Heart left ventricle (tissue), 13 donors: ENCODE measurements at regions not wholly inside any gene's neighbourhood (a gene's known extent, or its start where the extent isn't known, plus 50 kb on each side); places are given as distances from the start of the nearest gene placed in this dataset.

Experiments
- CTCF ChIP-seq, 12 donors: fragments of 200-600 bp; sonication (generic) in 4 of 12; IDR thresholded peaks; one replicate each; pipeline versions ENCODE4 v1.5.0 to v1.8.0; 2018 to 2022; ENCODE audit warnings: antibody characterized with exemption in 12 of 12, mild to moderate bottlenecking in 5 of 12
- POLR2A ChIP-seq, 2 donors: fragments of 450-650 bp; IDR thresholded peaks; one replicate each; pipeline ENCODE4 v1.6.1; 2017; ENCODE audit warnings: antibody characterized with exemption in 2 of 2, mild to moderate bottlenecking in 2 of 2, moderate library complexity in 2 of 2
- donor health status: ischemic (EF 13 %, LVEDD 7.1; RV severe dilation, severe dysfunction).
- donor health status: DM: no; HTN: yes; CAD: no.
- donor health status: DM: no; HTN: no; CAD: no.
- donor health status: ischemic (EF 25% LVEDD 6.9; RV normal size, moderate dysfunction).
- donor health status: ischemic (EF 25% LVEDD 5.7; RV mildly dilated, moderate dysfunction).
- donor health status: ischemic (EF 35%, LVEDD 5.7; RV mildly dilated, moderate dysfunction).
- donor health status: nonischemic (EF 11% LVEDD 7.7; RV severe dilation, severe dysfunction).
- donor health status: DM: yes; HTN: yes; CAD: no.
- donor health status: PGD.
- donor health status: ischemic (EF 29% LVEDD 5.4; RV normal size, mild dysfunction).
- donor health status: nonischemic (EF 23%, LVEDD 6.1; RV moderate dilation, normal function).

DNA sequence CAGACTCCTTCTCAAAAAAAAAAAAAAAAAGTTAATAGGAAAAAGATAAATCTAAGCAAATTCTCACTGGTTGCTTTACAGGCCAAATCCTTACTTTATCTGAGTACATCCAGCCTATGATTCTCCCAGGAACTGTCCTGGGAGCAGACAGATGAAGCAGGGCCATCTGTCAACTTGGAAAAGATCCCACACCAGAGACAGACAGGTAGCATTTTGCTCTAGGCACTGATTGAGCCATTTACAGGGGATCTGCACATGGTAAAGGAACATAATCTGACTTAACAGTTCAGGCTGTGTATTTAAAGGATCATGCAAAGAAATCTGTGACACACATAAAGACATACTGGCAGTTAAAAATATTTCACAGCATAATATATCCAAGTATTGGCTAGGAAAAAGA, 1006.5 kb downstream of the TBL1XR1 start:
- TF ChIP-seq CTCF (IDR thresholded peaks at IDR 0.05) = no peak
- no peak for TF ChIP-seq POLR2A (IDR thresholded peaks at IDR 0.05)
